ENCODE measurements at regions not wholly inside any gene's neighbourhood (a gene's known extent, or its start where the extent isn't known, plus 50 kb on each side); places are given as distances from the start of the nearest gene placed in this dataset.

- TF ChIP-seq CTCF (IDR thresholded peaks at IDR 0.05; ENCODE audit: low read length) (no peak), EZH2 (IDR thresholded peaks at IDR 0.05; ENCODE audit: borderline replicate concordance, low read length) (no peak)
These were observed 57.8 kb upstream of the CCDC112 start for GRCh38 chr5:115354246-115354645.

Measured in OCI-LY1 (cell line).